ENCODE measurements at regions not wholly inside any gene's neighbourhood (a gene's known extent, or its start where the extent isn't known, plus 50 kb on each side); places are given as distances from the start of the nearest gene placed in this dataset.

GRCh38 chr2:37864217-37864616 lies 60.9 kb upstream of the RMDN2 start:
- DNase-seq: no peak

GRCh38 chr2:37865640-37866039 lies 59.4 kb upstream of the RMDN2 start:
- no peak for DNase-seq

- DNase-seq: no peak
Measured at GRCh38 chr2:37866171-37866934, 58.7 kb upstream of the RMDN2 start.

GRCh38 chr2:37867166-37867565 lies 57.9 kb upstream of the RMDN2 start:
- DNase-seq: no peak

GRCh38 chr2:37868866-37869265 lies 56.2 kb upstream of the RMDN2 start:
- no peak for DNase-seq

GRCh38 chr2:37869304-37869703 lies 55.8 kb upstream of the RMDN2 start:
- DNase-seq: no peak

GRCh38 chr2:37869771-37870170 lies 55.3 kb upstream of the RMDN2 start:
- DNase-seq: no peak

- no peak for DNase-seq
Measured at GRCh38 chr2:37870829-37871228, 54.3 kb upstream of the RMDN2 start.

- no peak for DNase-seq
Measured at GRCh38 chr2:37871456-37872191, 53.5 kb upstream of the RMDN2 start.

- no peak for DNase-seq
Measured at GRCh38 chr2:37872192-37872750, 52.8 kb upstream of the RMDN2 start.

GRCh38 chr2:37873229-37873628 lies 51.9 kb upstream of the RMDN2 start:
- DNase-seq: no peak

- no peak for DNase-seq
Measured at GRCh38 chr2:37873749-37874330, 51.2 kb upstream of the RMDN2 start.

- no peak for DNase-seq
Measured at GRCh38 chr2:37874470-37874869, 50.6 kb upstream of the RMDN2 start.
